Lower leg skin (tissue), 3 donors: ENCODE measurements at regions not wholly inside any gene's neighbourhood (a gene's known extent, or its start where the extent isn't known, plus 50 kb on each side); places are given as distances from the start of the nearest gene placed in this dataset.

Experiments used
- POLR2A ChIP-seq, 2 donors: fragments of 450-650 bp; IDR thresholded peaks; one replicate each; pipeline ENCODE4 v1.6.1; 2016 to 2017; ENCODE audit warnings: antibody characterized with exemption in 2 of 2, mild to moderate bottlenecking in 1 of 2, moderate library complexity in 1 of 2
- TF ChIP-seq, protein P1 (sequence below), 3 donors: fragments of 450-650 bp; IDR thresholded peaks; one replicate each; pipeline ENCODE4 v1.5.1; 2016; ENCODE audit warnings: antibody characterized with exemption in 3 of 3, mild to moderate bottlenecking in 3 of 3, moderate library complexity in 2 of 3

DNA sequence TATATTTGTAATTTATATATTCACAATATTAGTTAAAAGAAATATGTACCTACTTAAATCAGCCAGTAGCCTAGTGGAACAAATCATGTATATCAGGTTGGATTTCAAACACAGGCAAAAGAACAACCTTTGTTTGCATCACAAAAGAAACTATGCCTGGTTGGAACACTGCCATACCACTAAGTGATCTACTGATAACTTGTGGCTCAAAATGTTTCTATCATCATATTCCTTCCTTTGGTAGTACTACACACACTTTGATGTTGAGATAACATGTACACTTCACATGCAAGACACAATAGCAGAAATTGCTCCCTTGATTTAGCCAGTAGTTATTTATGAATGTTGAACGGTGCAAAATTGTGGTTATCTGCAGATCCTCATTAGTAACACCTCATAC lies 146.0 kb upstream of the GPC6 start:
- TF ChIP-seq, protein P1, sequence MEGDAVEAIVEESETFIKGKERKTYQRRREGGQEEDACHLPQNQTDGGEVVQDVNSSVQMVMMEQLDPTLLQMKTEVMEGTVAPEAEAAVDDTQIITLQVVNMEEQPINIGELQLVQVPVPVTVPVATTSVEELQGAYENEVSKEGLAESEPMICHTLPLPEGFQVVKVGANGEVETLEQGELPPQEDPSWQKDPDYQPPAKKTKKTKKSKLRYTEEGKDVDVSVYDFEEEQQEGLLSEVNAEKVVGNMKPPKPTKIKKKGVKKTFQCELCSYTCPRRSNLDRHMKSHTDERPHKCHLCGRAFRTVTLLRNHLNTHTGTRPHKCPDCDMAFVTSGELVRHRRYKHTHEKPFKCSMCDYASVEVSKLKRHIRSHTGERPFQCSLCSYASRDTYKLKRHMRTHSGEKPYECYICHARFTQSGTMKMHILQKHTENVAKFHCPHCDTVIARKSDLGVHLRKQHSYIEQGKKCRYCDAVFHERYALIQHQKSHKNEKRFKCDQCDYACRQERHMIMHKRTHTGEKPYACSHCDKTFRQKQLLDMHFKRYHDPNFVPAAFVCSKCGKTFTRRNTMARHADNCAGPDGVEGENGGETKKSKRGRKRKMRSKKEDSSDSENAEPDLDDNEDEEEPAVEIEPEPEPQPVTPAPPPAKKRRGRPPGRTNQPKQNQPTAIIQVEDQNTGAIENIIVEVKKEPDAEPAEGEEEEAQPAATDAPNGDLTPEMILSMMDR (IDR thresholded peaks at IDR 0.05), result no peak
- TF ChIP-seq POLR2A (IDR thresholded peaks at IDR 0.05), result no peak
